ENCODE measurements at regions not wholly inside any gene's neighbourhood (a gene's known extent, or its start where the extent isn't known, plus 50 kb on each side); places are given as distances from the start of the nearest gene placed in this dataset.
A peak's percentile ranks its signal among the peaks of the same experiment; 100 is the strongest.

DNA sequence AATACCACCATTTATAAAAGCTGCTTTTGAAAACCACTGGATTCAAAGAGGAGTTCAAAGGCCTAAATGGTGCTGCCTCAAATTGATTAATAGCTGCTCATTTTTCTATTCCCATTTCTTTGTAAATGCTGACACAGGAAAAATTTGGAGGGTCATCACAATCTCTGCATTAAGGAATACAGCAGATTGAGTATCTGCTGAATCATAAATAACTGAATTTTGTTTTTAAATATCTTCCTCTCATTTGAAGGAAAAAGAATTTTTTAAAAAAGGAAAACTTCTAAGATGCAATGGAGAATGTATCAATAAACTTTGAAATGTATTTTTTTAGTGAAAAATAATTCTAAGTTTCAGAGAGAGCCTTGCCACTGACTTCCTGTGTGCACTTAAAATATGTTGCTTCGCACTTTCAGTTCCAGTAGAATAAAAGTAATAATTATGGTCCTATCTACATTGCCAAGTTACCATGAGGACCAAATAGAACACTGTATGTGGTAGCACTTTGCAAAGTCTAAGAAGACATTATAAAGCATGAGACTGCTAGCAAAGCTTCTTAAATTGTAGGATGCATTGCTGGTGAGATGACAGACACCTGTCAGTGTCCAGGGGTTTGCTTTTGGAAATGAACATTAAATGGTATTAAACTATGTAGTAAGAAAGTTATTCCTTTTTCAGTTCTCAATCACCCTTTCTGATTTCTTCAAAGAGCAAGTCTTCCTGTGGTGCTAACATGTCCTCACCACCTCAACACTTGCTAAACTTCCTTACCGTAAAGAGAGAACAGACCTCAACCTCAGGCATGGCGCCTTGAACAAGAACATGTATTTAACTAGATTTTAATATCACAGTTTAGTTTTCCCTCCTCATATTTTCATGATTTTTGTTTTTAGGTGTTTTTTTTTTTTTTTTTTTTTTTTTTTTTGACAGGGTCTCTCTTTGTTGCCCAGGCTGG is 555.1 kb downstream of the EBF1 start:
- Histone ChIP-seq H3K4me1 (no peaks in the 10 kb centered on the region), H3K4me3 (no peak overlapping the region), H3K27me3 (no peaks in the 10 kb centered on the region), H3K36me3 (no peaks in the 10 kb centered on the region), H3K9me3 (no peaks in the 10 kb centered on the region), H3K27ac (no peak overlapping the region)
- TF ChIP-seq, protein P1, sequence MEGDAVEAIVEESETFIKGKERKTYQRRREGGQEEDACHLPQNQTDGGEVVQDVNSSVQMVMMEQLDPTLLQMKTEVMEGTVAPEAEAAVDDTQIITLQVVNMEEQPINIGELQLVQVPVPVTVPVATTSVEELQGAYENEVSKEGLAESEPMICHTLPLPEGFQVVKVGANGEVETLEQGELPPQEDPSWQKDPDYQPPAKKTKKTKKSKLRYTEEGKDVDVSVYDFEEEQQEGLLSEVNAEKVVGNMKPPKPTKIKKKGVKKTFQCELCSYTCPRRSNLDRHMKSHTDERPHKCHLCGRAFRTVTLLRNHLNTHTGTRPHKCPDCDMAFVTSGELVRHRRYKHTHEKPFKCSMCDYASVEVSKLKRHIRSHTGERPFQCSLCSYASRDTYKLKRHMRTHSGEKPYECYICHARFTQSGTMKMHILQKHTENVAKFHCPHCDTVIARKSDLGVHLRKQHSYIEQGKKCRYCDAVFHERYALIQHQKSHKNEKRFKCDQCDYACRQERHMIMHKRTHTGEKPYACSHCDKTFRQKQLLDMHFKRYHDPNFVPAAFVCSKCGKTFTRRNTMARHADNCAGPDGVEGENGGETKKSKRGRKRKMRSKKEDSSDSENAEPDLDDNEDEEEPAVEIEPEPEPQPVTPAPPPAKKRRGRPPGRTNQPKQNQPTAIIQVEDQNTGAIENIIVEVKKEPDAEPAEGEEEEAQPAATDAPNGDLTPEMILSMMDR (IDR thresholded peaks at IDR 0.05) = no peak
- no peak for TF ChIP-seq POLR2A (IDR thresholded peaks at IDR 0.05)
- no peak for DNase-seq

DNA sequence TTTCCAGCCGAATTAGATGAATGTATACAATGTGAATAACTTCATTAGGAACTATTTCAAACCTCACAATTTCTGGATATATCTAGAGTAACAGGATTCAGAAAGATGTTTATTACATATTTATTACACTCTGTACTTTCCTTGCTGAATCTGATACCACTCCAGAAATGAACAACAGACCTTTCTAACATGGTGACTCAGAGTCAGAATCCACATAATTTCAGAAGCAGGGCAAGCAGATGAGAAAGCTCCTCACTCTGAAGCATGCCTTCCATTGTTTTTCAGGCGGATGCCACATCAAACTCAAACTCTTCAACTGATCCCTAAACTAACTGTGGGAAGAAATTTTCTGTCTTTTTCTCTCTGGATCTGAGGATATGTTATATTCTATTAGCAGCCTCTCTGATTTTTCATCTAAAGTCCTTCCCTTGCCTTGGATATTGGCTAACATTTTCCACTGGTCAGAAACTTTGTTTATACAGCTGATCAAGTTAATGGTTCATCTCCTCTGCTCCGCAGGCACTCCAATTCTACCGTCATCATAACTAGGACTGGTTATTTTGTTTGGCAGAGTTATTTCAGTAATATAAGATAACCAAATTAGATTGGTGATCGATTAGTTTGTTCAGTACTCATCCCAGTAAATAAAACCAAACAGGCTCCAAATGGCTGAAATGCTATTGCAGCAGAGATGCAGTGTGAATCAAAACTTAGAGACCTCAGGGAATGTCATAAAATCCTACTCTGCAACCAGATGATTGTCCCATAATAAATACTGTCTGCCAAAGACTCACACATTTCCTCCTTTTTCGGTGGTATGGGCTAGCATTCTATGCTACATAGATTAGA is 556.0 kb downstream of the EBF1 start:
- Histone ChIP-seq H3K27me3 (no peaks in the 10 kb centered on the region), H3K4me1 (no peaks in the 10 kb centered on the region), H3K36me3 (no peaks in the 10 kb centered on the region), H3K9me3 (no peaks in the 10 kb centered on the region), H3K4me3 (no peak overlapping the region), H3K27ac (no peak overlapping the region)
- DNase-seq = no peak
- TF ChIP-seq, protein P1 (IDR thresholded peaks at IDR 0.05) = no peak
- no peak for TF ChIP-seq POLR2A (IDR thresholded peaks at IDR 0.05)

DNA sequence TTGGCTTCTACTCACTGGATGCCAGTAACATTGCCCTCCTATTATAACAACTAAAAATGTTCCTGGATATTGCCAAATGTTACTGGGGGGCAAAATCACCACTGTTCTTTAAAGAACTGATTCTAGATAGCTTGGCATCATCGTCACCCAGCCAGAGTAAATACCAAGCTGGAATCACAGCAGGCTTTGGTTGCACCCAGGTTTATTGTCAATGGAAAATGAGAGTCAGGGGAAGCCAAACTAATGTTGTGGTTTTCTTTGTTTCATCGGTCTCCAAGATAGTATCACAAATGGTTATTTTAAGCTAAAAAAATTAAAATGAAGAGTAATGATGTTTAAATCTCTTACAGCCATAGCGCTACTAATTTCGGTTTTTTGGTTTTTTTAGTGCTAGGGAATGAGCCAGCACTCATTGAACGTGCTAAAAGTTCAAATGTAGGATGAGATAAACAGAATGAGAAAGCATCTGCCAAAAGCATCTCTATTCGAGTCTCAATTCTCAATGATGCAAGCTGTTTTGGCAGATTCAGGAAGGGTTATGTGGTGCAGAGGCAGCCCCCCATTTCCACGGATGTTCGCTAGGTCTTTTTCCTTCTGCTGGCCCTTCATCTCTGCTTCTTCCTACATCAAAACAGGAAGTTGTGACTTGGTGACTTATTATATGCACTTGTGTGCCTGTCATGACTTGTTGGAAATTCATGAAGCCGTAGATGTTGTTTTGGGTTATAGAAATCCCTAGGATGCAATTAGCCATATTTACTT is 558.0 kb downstream of the EBF1 start:
- TF ChIP-seq, protein P1 (IDR thresholded peaks at IDR 0.05) = no peak
- no peak for TF ChIP-seq POLR2A (IDR thresholded peaks at IDR 0.05)
- Histone ChIP-seq H3K4me1 (peaks cover 0 to 3% (median 0%) of the 10 kb centered on the region in 4 donors), H3K27ac (no peak overlapping the region), H3K4me3 (no peak overlapping the region), H3K36me3 (no peaks in the 10 kb centered on the region), H3K27me3 (no peaks in the 10 kb centered on the region), H3K9me3 (no peaks in the 10 kb centered on the region)
- no peak for DNase-seq

DNA sequence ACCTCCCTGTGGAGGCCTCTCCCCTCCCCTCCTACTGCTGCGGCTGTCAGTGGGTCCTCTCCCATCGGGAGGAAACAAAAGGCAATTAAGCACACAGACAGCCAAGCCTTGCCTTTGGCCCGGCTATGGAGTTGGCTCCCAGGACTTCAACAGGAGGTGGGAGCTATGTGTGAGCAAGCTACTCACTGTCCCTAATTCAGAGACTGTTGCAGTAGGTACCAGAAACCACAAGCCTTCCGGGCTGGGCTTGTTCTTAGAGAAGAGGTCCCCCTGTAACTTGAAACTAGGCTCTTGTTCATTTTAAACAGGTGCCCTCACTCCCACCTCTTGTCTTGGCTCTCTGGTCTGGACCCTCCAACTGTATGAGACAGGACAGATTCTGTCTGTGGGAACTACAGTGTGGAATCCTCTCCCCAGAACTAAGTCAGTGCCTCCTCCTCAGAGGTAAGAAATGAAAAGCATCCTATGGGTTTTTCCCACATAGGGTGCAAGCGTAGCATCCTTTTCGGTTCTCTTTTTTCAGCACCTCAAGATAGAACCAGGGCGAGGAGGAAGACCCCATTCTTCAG is 561.1 kb downstream of the EBF1 start:
- TF ChIP-seq, protein P1 (IDR thresholded peaks at IDR 0.05) = no peak
- TF ChIP-seq POLR2A (IDR thresholded peaks at IDR 0.05) = no peak
- Histone ChIP-seq H3K27me3 (no peaks in the 10 kb centered on the region), H3K36me3 (no peaks in the 10 kb centered on the region), H3K9me3 (no peaks in the 10 kb centered on the region), H3K27ac (no peak overlapping the region), H3K4me1 (peaks cover 0 to 3% (median 0%) of the 10 kb centered on the region in 4 donors), H3K4me3 (no peak overlapping the region)
- peak in 2 of 3 donors; percentile 49 for DNase-seq

DNA sequence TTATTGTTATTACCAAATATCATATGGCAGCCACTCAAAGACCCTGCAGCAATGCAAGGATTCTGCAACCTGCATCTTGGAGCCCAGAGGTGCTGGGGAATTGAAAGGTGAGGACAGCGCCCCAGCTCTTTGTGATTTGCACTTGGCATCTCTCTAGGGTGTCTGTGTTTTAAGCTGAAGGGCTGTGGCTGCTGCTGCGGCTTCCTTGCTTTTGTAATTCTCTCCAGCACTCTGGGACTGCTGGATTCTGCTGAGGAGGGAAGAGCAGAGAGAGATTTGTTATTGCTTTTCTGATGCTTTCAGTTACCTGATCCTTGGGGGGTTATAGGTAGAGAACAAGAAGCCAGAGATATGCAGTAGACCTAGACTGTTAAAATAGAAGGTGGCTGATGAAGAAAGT is 562.4 kb downstream of the EBF1 start:
- no peak overlapping the region for H3K4me3 ChIP-seq
- no peak for TF ChIP-seq POLR2A (IDR thresholded peaks at IDR 0.05)
- TF ChIP-seq, protein P1 (IDR thresholded peaks at IDR 0.05) = no peak
- H3K27me3 ChIP-seq = no peaks in the 10 kb centered on the region
- no peaks in the 10 kb centered on the region for H3K9me3 ChIP-seq
- H3K36me3 ChIP-seq = no peaks in the 10 kb centered on the region
- no peak for DNase-seq
- peaks cover 0 to 3% (median 0%) of the 10 kb centered on the region in 4 donors for H3K4me1 ChIP-seq
- H3K27ac ChIP-seq = no peak overlapping the region

Measured in Peyer's patch (tissue), 4 donors.